GM12873 (cell line): ENCODE measurements at regions not wholly inside any gene's neighbourhood (a gene's known extent, or its start where the extent isn't known, plus 50 kb on each side); places are given as distances from the start of the nearest gene placed in this dataset.

Source experiments
- CTCF ChIP-seq: IDR thresholded peaks from 2 replicates; pipeline ENCODE4 v1.5.1; 2012; ENCODE audit warnings: low read depth, mild to moderate bottlenecking, moderate library complexity, low read length, control low read depth; ENCODE audit not compliant: insufficient read depth; ENCODE audit errors: missing control alignments

- TF ChIP-seq CTCF, result no peak
These were observed 84.2 kb downstream of the PHETA1 start for GRCh38 chr12:111284709-111285108.

GRCh38 chr12:111283966-111284365 is 84.9 kb downstream of the PHETA1 start:
- TF ChIP-seq CTCF, result no peak

GRCh38 chr12:111283521-111283920 is 85.4 kb downstream of the PHETA1 start:
- TF ChIP-seq CTCF, result no peak

- no peak for TF ChIP-seq CTCF
These were observed 91.3 kb downstream of the PHETA1 start for GRCh38 chr12:111277570-111277969.

- TF ChIP-seq CTCF, result no peak
These were observed 92.7 kb downstream of the PHETA1 start for GRCh38 chr12:111276146-111276545.

- TF ChIP-seq CTCF, result no peak
These were observed 93.6 kb downstream of the PHETA1 start for GRCh38 chr12:111275308-111275707.

- peak; percentile 56 for TF ChIP-seq CTCF
These were observed 94.1 kb downstream of the PHETA1 start for GRCh38 chr12:111274777-111275176.
